ENCODE measurements at regions not wholly inside any gene's neighbourhood (a gene's known extent, or its start where the extent isn't known, plus 50 kb on each side); places are given as distances from the start of the nearest gene placed in this dataset.
A peak's percentile ranks its signal among the peaks of the same experiment; 100 is the strongest.

DNA sequence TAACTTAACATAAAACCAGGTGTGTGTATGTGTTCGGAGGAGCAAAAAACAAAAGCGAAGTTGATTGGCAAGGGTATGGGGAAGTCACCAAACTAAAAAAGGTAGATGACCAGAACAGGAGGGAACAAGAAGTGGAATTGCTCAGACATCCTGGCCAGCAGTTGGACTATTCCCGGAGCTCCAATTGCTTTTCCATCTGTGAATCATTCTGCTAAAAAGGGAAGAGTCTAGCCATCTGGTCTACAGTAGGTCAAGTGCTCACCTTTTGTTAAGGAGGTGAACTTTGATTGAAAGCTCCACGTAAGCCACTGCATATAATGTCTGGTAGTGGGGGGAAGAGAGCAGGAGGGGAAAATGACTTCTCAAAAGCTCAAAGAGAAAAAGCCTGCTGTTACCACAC lies 50.0 kb upstream of the BET1 start:
- DNase-seq: no peak

DNA sequence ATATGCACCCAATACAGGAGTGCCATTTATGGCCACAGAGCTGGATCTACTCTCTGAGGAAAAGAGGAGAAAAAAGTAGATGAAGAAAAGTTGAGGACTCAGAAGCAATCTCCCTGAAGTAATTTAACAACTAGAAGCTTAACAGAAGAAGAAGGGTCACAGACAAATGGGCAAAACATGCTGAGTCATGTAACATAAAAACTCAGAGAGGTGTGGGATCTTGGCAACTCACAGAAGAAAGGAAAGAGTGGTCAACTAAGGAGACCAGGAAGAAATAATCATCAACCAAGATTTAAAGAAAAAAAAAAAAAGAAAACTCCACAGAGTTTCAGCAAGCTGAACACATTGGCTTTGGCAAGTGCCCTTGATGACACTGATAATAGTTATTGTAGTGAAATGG lies 51.8 kb upstream of the BET1 start:
- no peak for DNase-seq

DNA sequence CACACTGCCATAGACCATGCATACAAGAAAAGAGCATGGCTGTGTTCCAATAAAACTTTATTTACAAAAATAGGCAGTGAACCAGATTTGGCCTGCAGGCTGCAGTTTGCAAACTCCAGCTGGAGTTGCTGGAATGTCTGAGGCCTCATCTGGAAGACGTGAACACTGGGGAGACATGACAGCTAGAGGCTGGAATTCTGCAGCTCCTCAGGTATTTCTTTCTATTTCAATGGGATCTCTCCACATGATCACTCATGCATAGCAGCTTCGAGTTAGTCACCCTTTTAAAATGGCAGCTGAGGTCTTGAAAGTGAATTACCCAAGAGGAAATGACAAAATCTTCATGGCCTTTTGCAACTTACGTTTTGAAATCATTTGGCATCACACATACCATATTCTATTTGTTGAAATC lies 52.6 kb upstream of the BET1 start:
- DNase-seq: peak; percentile 22

DNA sequence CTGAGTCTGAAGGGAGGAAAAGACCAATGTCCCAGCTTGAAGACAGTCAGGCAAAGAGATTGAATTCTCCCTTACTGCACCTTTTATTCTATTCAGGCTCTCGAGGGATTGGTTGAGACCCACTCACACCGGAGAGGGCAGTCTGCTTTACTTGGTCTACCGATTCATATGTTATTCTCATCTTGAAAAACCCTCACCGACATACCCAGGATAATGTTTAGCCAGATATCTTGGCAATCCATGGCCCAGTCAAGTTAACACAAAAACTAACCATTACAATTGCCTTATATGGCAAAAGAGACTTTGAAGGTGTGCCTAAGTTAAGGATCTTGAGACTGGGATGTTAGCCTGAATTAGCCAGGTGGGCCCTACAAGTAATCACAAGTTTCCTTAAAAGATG lies 53.8 kb upstream of the BET1 start:
- no peak for DNase-seq

DNA sequence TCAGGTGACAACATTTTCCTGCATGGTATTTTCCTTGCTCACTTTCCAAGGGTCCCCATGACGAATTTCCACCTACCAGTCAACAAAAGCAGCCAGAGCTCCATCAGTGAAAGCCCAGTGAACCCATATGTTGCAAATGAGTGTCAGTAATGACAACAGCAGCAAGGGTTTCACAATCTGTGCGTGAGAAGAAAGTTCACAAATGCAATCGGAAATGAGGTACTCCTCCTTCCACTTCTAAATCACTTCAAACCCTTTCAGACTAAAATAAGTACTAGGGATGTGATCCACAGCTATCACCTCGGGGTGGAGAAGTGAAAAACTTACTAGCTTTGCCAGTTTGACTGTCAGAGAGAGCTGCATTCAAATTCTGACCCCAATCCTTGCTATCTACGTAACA lies 55.6 kb upstream of the BET1 start:
- DNase-seq: no peak

DNA sequence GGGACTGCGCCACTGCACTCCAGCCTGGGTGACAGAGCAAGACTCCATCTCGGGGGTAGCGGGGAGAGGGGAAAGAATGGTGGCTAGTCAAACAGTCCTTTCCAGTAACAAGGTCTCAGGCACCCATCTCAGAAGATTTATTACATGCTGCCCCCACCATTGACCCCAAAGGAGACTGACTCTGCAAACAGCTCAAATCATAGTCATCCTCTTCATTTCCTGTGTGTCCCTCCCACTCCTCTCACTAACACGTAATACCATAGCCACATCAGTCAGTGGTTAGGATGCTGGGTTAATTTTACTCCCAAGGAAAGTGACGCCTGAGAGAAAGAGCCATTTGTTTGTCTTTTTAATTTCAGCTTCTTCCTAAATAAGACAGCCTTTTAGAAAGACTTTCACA lies 56.6 kb upstream of the BET1 start:
- no peak for DNase-seq

DNA sequence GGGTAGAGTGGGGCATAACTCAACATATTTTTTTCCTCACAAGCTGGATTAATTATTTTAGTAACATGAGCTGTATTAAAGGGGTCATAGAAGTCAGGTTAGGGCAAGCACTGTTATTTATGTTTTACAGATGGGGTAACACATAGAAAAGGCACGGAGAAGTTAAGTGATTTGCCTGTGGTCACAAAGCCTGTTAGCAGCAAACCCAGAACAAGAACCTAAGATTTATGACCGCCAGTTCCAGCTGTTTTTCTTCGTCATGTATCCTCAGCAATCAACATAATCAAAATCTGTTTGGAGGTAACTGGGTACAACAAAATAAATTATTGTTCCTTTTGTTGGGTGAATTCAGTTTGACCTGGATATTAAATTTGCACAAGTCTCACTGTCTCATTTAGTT lies 57.2 kb upstream of the BET1 start:
- DNase-seq: no peak

DNA sequence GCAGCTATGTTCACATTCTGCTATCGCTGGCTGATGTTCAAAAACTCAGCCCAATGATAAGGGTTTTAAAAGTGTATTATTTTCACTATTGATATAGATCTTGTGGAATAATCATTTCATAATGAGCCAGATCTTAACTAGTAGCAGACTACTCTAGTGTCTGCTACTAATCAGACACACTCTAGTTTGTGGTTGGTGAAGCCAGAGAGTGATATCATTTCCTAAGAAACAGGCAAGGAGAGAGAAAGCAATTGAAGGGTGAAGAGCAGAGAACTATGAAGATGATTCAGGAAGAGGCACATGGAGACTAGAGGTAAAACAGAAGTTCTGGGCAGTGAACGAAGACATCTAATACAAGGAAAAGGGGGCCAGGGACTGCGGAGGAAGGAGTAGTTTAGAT lies 58.2 kb upstream of the BET1 start:
- no peak for DNase-seq

DNA sequence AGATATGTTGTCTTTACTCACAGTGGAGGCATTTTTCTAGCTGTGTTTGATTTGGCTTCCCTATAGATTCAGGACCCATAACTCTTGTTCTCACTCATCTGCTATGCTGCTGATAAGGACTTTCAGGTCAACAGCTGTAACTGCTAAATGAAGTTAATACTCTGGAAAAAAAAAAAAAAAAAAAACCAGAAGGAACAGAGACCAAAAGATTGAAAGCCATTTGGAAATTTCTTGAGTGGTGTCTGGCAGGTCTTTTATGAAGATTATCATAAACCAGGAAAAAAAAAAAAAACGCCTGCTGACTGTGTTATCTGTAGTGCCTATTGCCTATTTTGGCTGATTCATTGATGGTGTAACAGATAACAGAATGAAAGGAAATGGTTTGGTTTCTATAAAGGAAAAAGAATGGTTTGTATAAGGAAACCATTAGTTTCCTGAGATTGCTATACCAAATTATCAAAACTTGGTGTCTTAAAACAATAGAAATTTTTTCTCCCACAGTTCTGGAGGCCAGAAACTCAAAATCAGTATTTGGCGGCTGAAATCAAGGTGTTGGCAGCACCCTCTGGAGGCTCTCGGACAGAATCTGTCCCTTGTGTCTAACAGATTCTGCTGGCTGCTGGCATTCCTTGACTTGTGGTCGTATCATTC lies 60.5 kb upstream of the BET1 start:
- no peak for DNase-seq

DNA sequence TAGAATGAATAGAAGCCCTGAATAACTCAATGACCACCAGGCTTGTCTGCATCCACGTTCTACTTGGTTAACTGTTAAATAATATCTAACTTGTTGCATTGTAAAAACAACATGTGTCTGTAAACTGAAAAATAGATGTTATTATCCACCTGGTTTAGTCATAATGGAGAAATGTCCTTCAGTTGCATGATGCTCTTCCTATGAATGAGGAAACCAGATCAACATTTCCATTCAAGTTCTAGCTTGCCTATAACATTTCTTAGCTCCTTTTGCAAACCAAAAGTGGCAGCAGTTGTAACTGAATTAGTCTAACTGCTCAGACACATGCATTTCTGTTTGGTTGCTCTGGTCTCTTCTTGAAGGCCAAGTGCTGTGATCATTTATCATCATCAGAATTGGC lies 62.9 kb upstream of the BET1 start:
- DNase-seq: no peak

DNA sequence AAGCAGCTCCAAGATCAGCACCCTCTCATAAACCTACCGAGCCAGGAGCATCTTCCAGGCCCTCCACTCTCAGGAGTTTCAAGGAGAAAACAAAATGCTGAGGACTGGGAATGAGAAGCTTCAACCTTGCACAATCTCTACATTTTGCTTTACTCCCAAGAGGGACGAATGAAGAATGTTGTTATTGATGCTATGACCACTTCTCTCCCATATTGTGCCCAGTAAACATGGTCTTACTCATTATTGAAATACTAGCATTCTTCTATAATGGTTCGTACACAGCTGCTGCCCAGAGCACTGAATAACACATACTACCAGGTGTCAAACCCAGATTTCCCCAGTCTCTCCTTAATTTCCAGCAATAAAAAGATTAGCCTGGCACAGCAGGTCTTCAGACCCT lies 63.4 kb upstream of the BET1 start:
- no peak for DNase-seq

DNA sequence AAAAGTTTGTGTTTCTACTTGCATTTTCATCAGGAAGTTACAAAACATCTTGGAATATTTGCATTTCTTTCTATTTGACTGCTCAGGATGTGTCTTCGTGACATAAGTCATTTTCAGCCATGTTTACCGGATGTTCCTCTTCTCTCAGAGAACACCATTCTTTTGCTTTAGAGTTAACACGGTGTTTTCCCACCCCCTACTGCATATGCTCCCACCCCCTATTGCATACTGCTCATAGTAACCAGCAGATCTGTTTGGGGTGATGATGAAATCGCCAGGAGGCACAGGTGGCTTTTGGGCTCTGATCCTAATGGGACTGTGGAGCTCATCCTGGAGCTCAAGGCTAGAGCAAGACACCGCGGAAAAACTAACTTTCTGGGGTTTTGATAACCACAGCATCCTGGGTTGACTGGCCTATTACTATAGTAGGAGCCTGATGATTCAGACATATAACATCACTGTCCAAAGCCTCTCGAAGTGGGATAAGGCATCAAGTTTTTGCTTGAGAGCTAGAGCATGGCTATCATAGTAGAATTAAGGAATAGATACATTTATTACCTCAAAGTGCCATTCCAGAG lies 65.1 kb upstream of the BET1 start:
- no peak for DNase-seq

DNA sequence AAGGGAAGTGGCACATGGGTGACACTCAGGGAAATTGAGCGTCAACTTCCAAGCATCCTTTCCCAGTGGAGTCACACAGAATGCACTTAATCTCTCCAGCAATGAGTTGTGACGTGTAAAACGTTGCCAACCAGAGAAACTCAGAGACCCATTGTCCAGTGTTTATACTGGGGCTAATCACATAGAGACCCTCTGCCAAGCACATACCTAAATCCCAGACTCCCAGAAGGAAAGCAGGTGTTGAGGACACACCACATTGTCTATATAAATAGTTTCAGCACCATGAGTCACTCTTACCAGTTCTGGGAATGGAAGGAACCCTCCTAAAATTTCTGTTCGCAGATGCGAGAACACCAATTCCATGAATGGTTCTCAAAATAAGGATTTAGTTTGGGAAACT lies 76.4 kb upstream of the BET1 start:
- no peak for DNase-seq

DNA sequence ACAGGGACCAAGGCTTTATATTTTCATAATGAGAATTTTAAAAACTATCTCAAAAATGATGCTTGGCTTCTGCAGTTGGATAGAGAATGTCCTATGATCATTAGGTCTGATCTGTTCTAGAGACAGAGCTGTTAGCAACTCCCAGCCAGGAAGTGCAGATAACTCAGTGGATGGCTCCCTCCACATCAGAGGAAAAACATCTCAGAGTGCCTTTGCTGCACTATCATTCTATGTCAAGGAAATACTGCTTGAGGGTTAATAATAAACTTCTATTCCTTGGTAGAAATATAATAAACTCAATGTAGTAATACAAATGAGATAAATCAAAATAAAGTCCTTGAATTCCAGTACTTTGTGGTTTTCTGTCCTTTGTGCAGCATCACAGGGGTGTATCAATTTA lies 78.0 kb upstream of the BET1 start:
- DNase-seq: no peak

DNA sequence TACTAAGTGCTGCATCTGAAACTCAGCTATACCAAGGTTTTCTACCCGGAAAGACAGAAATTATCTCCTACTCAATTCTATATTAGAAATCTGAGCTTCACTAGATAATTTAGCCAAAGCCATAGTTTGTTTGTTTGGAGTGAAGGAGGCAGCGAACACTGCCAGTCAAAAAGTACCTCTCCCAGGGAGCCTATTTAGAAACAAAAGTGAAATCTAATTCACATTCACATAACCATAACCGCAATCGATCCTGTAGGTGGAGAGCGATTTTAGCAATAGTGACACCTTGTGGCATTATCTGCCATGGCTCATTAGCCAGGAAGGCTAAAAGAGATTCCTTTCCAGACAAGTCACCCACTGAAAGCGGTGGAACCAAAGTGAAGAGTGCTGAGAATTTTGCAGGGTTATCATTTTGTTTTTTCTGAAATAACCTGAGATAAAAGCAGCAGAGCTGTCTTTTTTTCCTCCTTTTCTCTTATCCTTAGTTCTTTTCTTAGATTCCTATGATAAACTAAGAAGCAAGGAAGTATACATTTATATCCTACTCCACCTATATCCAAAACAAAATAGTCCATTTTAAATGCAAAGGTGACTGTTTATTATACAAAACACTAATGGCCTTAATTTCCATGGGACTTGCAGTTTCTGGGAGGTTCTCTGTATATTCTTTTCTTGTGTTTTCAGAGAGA lies 83.7 kb upstream of the BET1 start:
- peak; percentile 8 for DNase-seq

DNA sequence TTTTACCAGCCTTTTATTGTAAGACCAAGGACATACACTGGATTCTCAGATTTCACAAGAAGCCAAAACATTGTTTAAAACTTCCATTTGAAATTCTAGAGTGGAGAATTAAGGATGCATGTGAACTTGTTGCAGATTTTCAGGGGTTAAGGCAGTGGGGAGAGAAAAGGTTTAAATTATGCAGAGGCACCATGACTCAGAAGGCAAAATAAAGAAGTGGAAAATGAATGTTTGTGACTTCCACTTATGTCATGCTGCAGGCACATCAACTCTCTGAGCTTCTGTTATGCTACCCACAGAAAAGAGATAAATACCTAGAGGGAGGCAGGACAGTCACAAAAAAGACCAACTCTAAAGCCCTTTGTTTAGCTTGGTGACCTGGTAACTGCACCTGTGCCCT lies 84.4 kb upstream of the BET1 start:
- no peak for DNase-seq

DNA sequence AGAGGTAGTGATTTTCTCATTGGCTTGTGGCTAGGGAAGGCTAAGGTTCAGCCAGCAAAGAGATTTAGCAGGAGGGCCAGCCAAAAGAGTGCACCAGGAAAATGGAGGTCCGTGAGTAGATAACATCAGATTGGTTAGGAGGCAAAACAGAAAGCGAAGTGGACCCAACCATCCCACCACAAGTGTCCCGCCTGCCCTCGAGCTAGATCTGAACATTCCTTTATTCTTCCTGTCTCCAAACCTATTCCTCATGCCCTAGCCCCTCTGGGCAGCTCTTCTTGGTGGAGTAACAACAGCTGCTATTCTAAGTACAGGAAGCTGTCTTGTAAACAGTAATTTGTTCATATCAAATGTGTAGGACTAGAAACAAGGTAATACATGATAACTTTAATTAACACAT lies 85.7 kb upstream of the BET1 start:
- no peak for DNase-seq

DNA sequence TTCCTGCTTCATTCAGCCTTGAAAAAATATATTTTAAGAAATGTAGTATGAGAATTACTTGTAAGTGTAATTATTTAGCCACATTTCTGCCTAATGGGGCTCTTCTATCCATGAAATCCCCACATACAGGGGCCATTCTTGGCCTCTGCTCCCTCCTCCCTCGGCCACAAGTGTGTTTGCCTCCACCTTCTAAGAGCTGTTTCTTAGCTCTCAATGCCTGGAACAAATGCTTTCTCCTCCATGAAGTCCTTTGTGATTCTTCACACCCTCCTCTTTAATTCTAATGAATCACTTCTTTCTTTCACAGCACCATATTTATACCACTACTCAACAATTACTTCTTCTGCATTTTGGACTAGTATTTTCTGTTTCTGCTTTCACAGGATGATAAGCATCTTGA lies 88.8 kb upstream of the BET1 start:
- no peak for DNase-seq

DNA sequence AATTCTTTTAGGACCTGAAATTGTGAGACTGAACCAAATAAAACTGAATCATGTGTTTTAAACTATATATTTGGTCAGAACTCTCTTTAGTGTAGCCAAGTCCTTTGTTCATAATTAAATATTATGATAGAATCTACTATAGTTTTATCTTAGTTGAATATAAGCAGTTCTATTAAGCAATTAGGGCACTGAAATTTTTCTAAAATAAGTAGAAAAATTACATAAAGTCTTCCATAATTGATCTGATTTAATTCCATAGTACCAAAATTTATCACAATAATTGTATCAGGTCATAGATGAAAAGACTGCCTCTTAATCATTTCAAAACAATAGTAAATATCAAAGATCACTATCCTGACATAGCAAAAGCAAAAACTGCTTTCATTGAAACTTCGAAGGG lies 90.1 kb upstream of the BET1 start:
- DNase-seq: no peak

DNA sequence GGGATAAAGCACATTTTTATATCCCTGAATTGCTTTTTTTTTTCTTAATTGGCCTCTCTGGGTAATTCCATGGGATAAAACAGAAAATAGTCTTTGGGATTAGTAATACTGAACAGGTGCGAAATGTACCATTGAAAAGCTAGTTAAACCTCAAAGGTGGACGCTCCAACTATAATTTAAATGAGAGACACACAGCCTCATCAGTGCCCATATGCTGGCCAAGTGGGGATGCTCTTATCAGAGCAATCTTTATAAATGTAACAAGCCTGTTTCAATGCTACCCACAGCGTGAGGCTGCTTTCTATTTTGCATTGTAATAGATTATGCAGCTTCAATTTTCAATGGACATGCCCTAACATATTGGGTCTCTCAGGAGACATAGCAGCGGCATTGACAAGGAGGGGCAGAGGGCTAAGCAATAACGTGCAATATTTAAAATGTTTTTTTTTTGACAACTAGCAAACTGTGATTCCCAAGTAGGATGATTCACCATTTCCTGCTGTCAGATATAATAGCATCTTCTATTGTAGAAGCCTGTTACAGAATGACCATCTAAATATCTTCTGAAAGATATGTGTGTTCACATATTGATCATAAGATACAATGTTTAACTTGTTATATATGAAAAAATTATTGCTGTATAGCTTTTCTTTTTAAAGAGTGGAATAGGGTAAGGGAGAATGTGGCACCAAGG lies 91.3 kb upstream of the BET1 start:
- no peak for DNase-seq

DNA sequence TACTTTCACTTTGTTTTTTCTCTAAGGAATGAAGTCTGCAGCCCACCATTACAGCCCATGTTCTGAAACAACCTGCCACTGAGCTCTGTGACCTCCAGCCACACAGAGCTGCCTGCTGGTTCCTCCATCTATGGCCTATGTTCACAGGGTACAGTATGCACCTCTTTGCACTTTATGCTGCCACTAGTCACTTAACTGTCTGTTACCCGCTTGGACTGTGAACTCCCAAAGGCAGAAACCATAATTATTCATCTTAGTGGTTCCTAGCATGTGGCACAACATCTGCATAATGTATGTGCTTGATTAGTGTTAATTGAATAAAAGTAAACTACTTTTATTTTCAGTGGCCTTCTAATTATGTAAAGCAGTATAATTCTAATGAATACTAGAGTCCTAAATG lies 95.5 kb upstream of the BET1 start:
- DNase-seq: no peak

DNA sequence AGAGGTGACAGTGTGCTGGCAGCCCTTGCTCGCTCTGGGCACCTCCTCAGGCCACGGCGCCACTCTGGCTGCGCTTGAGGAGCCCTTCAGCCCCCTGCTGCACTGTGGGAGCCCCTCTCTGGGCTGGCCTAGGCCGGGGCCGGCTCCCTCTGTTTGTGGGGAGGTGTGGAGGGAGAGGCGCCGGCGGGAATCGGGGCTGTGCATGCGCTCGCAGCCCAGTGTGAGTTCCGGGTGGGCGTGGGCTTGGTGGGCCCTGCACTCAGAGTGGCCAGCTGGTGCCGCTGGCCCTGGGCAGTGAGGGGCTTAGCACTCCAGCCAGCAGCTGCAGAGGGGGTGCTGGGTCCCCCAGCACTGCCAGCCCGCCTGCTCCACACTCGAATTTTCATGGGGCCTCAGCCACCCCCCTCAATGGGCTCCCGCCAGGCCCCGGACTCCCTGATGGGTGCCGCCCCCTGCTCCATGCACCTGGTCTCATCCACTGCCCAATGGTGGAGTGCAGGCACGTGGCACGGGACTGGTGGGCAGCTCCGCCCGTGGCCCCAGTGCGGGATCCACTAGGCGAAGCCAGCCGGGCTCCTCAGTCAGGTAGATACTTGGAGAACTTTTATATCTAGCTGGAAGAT lies 96.7 kb upstream of the BET1 start:
- DNase-seq: no peak

DNA sequence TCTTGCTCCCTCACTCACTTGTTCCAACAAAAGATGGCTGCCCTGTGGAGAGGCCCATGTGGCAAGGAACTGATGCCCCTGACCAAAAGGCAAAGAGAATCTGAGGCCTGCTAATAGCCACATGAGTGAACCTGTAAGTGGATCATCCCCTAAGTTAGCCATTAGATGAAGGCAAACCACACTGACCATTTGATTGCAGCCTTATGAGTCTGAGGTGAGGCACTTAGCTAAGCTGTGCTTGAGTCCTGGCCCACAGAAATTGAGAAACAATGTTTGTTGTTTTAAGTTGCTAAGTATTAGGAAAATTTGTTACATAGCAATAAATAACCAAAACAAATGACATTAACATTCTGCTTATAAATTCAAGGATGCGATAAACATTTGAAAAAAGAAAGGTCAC lies 100.1 kb upstream of the BET1 start:
- DNase-seq: no peak

DNA sequence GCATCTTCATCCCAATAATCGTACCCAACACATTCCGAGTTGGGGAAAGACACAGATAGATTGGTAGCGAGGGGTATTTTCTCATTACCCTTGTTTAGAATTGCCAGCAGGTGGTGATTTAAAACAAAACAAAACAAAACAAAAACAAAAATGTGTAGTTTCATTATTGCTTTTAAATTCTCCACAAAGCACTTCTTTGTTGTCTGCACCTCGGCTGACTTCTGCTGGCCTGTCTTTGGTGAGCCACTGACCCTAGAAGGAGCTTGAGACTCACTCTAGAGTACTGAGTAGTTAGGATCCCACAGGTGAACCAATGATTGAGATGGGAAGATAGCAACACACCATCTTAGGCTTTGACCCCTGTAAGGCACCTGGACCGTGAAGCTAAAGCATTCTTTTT lies 105.4 kb upstream of the BET1 start:
- DNase-seq: no peak
